Cardiac muscle cell (in vitro differentiated cells and primary cell): ENCODE measurements at regions not wholly inside any gene's neighbourhood (a gene's known extent, or its start where the extent isn't known, plus 50 kb on each side); places are given as distances from the start of the nearest gene placed in this dataset.
A peak's percentile ranks its signal among the peaks of the same experiment; 100 is the strongest.

ENCODE experiments used
- DNase-seq, 2 donors: peaks; one replicate each; pipeline versions ENCODE4 v3.0.0 to v3.0.0-alpha.2; 2010 to 2017; ENCODE audit warnings: low read depth in 1 of 2, low spot score in 1 of 2
- H3K27ac ChIP-seq: fragments of 200-600 bp; sonication (generic); 2 replicates; pipeline ENCODE4 v1.5.1; 2016
- H3K27me3 ChIP-seq: fragments of 200-600 bp; sonication (generic); 2 replicates; pipeline ENCODE4 v1.6.0; 2016; ENCODE audit warnings: control low read depth
- H3K36me3 ChIP-seq: fragments of 200-600 bp; sonication (generic); 2 replicates; pipeline ENCODE4 v1.5.1; 2016; ENCODE audit warnings: control low read depth
- H3K4me1 ChIP-seq: fragments of 200-600 bp; sonication (generic); 2 replicates; pipeline ENCODE4 v1.8.1; 2017; ENCODE audit warnings: low read depth, mild to moderate bottlenecking, mixed run types
- H3K4me3 ChIP-seq: fragments of 200-600 bp; sonication (generic); 2 replicates; pipeline ENCODE4 v1.5.1; 2016; ENCODE audit warnings: mild to moderate bottlenecking
- H3K9me3 ChIP-seq: fragments of 200-600 bp; sonication (generic); 2 replicates; pipeline ENCODE4 v1.5.1; 2017; ENCODE audit warnings: low read depth, mild to moderate bottlenecking, control low read depth
- TF ChIP-seq, protein P1 (sequence below): IDR thresholded peaks from 2 replicates; pipeline ENCODE4 v1.5.1; 2012; ENCODE audit warnings: low read depth, mild to moderate bottlenecking, low read length

GRCh38 chr17:73815474-73815873, 171.2 kb upstream of the SDK2 start:
- Histone ChIP-seq H3K27ac (no peak overlapping the region), H3K4me3 (no peak overlapping the region), H3K9me3 (no peaks in the 10 kb centered on the region), H3K4me1 (no peaks in the 10 kb centered on the region), H3K36me3 (no peaks in the 10 kb centered on the region), H3K27me3 (peaks cover 5% of the 10 kb centered on the region)
- DNase-seq = no peak
- TF ChIP-seq, protein P1, sequence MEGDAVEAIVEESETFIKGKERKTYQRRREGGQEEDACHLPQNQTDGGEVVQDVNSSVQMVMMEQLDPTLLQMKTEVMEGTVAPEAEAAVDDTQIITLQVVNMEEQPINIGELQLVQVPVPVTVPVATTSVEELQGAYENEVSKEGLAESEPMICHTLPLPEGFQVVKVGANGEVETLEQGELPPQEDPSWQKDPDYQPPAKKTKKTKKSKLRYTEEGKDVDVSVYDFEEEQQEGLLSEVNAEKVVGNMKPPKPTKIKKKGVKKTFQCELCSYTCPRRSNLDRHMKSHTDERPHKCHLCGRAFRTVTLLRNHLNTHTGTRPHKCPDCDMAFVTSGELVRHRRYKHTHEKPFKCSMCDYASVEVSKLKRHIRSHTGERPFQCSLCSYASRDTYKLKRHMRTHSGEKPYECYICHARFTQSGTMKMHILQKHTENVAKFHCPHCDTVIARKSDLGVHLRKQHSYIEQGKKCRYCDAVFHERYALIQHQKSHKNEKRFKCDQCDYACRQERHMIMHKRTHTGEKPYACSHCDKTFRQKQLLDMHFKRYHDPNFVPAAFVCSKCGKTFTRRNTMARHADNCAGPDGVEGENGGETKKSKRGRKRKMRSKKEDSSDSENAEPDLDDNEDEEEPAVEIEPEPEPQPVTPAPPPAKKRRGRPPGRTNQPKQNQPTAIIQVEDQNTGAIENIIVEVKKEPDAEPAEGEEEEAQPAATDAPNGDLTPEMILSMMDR = no peak

- Histone ChIP-seq H3K4me1 (no peaks in the 10 kb centered on the region), H3K9me3 (no peaks in the 10 kb centered on the region), H3K4me3 (no peak overlapping the region), H3K36me3 (no peaks in the 10 kb centered on the region), H3K27me3 (no peaks in the 10 kb centered on the region), H3K27ac (no peak overlapping the region)
- no peak for DNase-seq
- TF ChIP-seq, protein P1 = no peak
Observed at GRCh38 chr17:73819440-73820395, 175.5 kb upstream of the SDK2 start.

DNA sequence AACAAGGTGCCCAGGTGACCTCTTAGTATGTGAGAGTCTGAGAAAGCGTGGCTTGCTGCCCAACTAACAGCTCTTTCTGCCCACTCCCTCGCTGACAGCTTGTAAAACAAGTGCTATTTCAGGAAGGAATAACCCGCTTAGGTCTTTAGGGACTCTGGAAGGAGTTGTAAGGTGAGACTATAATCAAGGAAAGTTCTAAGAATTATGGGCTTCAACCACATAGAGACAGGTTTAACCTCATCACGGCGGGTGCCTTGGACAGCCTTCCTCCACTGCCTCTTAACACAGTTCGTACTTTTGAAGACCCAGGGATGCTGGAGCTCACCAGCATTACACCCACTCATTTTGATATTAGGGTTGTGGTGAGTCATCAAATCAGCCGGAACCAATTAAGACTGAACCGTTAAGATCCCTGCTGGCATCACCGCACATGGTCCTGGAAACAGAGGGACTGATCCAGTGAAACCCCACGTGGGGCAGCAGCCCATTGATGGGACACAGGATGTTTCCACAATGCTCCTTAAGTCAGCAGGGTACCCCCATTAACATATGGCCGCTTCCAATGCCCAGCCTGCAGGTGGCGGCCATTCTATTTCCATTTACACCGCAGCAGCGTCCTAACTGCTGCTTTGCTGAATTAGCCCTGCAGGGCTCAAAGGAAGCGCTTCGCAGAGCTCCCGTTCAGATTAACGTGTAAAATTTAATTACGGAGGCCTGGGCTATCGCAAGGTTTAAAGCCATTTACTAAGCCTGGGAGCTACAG, 176.6 kb upstream of the SDK2 start:
- Histone ChIP-seq H3K4me1 (no peaks in the 10 kb centered on the region), H3K4me3 (no peak overlapping the region), H3K27ac (no peak overlapping the region), H3K36me3 (no peaks in the 10 kb centered on the region), H3K9me3 (no peaks in the 10 kb centered on the region), H3K27me3 (no peaks in the 10 kb centered on the region)
- peak; percentile 22 to 29 for DNase-seq
- TF ChIP-seq, protein P1 = peak; percentile 32

DNA sequence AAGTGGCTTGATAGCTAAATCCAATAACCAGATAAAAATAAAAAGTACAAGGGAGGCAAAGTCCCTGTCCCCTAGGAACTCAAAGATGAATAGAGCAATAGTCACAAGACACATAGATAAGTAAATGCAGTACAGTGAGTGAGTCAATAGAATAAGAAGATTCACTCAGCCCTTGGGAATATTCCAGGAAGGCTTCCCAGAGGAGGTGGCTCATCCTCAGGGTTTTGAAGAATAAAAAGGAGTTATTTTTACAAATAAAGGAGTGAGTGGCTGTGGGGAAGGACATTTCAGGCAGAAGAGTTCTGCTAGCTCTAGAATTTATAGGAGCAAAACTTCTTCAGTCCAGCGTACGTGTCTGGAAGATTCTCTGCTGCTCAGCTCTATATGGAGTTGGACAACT, 177.4 kb upstream of the SDK2 start:
- Histone ChIP-seq H3K9me3 (no peaks in the 10 kb centered on the region), H3K27ac (no peak overlapping the region), H3K27me3 (no peaks in the 10 kb centered on the region), H3K4me3 (no peak overlapping the region), H3K4me1 (no peaks in the 10 kb centered on the region), H3K36me3 (no peaks in the 10 kb centered on the region)
- TF ChIP-seq, protein P1 = no peak
- no peak for DNase-seq

- Histone ChIP-seq H3K36me3 (no peaks in the 10 kb centered on the region), H3K4me1 (no peaks in the 10 kb centered on the region), H3K9me3 (no peaks in the 10 kb centered on the region), H3K4me3 (no peak overlapping the region), H3K27ac (no peak overlapping the region), H3K27me3 (no peaks in the 10 kb centered on the region)
- TF ChIP-seq, protein P1 = no peak
- DNase-seq = no peak
Observed at GRCh38 chr17:73822371-73822770, 178.1 kb upstream of the SDK2 start.
